OCI-LY3 (cell line): ENCODE measurements at regions not wholly inside any gene's neighbourhood (a gene's known extent, or its start where the extent isn't known, plus 50 kb on each side); places are given as distances from the start of the nearest gene placed in this dataset.

Source experiments
- H2AFZ ChIP-seq: fragments of 200-600, 300-600 bp; shearing (Covaris generic); 2 replicates; pipeline ENCODE4 v1.6.0; 2014; ENCODE audit warnings: antibody characterized with exemption, low read depth, low read length
- H3K27ac ChIP-seq: fragments of 200-600, 300-600 bp; sonication (generic); 2 replicates; pipeline ENCODE4 v1.5.1; 2014; ENCODE audit warnings: mild to moderate bottlenecking, low read length, moderate library complexity, mixed read lengths
- H3K27me3 ChIP-seq: fragments of 200-600, 300-600 bp; sonication (generic); 2 replicates; pipeline ENCODE4 v1.6.1; 2014; ENCODE audit warnings: low read depth, low read length, mixed read lengths
- H3K36me3 ChIP-seq: fragments of 200-600, 300-600 bp; sonication (generic); replicated peaks from 2 replicates; pipeline ENCODE3; 2014; ENCODE audit warnings: low read depth, low read length, mixed read lengths
- H3K4me1 ChIP-seq: fragments of 300-600, 200-600 bp; sonication (generic); 2 replicates; pipeline ENCODE4 v1.6.1; 2014; ENCODE audit warnings: low read length, mixed read lengths
- H3K4me2 ChIP-seq: fragments of 200-600, 300-600 bp; sonication (generic); 2 replicates; pipeline ENCODE4 v1.6.1; 2014; ENCODE audit warnings: low read length, mixed read lengths
- H3K4me3 ChIP-seq: fragments of 300-600, 200-600 bp; sonication (generic); 2 replicates; pipeline ENCODE4 v1.5.1; 2014; ENCODE audit warnings: antibody characterized with exemption, mild to moderate bottlenecking, low read length, moderate library complexity
- H3K79me2 ChIP-seq: fragments of 300-600, 200-600 bp; shearing (Covaris generic); 2 replicates; pipeline ENCODE4 v1.6.1; 2014; ENCODE audit warnings: mild to moderate bottlenecking, low read length, mixed read lengths
- H3K9ac ChIP-seq: fragments of 300-600, 200-600 bp; shearing (Covaris generic); 2 replicates; pipeline ENCODE4 v1.6.0; 2014; ENCODE audit warnings: mild to moderate bottlenecking, low read length, moderate library complexity
- H3K9me3 ChIP-seq: fragments of 200-600, 300-600 bp; shearing (Covaris generic); 2 replicates; pipeline ENCODE4 v1.6.1; 2014; ENCODE audit warnings: low read length, mixed read lengths; ENCODE audit not compliant: insufficient read depth
- H4K20me1 ChIP-seq: fragments of 200-600, 300-600 bp; sonication (generic); 2 replicates; pipeline ENCODE4 v1.6.1; 2016; ENCODE audit warnings: low read length, mixed read lengths; ENCODE audit not compliant: insufficient read depth
- EZH2phosphoT487 ChIP-seq: fragments of 200-600 bp; shearing (Covaris generic); IDR thresholded peaks from 2 replicates; pipeline ENCODE4 v1.6.1; 2018; ENCODE audit warnings: antibody characterized with exemption, mixed run types, low read depth
- TF ChIP-seq, protein P1 (sequence below): fragments of 200-600, 300-600 bp; sonication (generic); IDR thresholded peaks from 2 replicates; pipeline ENCODE4 v1.5.1; 2014; ENCODE audit warnings: antibody characterized with exemption, low read length, low read depth

DNA sequence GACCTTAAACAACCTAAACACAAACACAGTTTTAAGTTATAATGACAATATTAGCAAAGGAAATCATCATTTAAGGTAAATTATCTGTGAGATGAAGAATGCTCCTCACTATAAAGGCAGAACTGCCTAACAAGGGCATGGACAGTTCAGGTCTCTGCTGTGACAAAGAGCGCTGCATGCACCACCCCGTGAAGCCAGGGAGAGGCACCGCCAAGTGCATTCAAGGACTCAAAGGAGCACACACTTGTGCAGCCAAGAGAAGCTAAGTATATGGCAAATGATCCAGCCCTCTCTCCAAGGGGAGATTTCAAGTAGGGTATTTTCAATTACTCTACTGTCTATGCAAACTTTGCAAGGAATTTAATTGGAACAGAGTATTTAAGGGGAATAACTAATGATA is 126.0 kb downstream of the RAP2A start:
- Histone ChIP-seq H3K4me3 (no peak overlapping the region), H3K9me3 (no peaks in the 10 kb centered on the region), H4K20me1 (no peaks in the 10 kb centered on the region), H3K27ac (no peak overlapping the region), H3K4me2 (no peak overlapping the region), H3K36me3 (no peaks in the 10 kb centered on the region), H3K4me1 (no peaks in the 10 kb centered on the region), H3K9ac (no peak overlapping the region), H3K27me3 (peaks cover 9% of the 10 kb centered on the region), H3K79me2 (no peaks in the 10 kb centered on the region), H2AFZ (no peak overlapping the region)
- TF ChIP-seq, protein P1, sequence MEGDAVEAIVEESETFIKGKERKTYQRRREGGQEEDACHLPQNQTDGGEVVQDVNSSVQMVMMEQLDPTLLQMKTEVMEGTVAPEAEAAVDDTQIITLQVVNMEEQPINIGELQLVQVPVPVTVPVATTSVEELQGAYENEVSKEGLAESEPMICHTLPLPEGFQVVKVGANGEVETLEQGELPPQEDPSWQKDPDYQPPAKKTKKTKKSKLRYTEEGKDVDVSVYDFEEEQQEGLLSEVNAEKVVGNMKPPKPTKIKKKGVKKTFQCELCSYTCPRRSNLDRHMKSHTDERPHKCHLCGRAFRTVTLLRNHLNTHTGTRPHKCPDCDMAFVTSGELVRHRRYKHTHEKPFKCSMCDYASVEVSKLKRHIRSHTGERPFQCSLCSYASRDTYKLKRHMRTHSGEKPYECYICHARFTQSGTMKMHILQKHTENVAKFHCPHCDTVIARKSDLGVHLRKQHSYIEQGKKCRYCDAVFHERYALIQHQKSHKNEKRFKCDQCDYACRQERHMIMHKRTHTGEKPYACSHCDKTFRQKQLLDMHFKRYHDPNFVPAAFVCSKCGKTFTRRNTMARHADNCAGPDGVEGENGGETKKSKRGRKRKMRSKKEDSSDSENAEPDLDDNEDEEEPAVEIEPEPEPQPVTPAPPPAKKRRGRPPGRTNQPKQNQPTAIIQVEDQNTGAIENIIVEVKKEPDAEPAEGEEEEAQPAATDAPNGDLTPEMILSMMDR, result no peak
- no peak for TF ChIP-seq EZH2phosphoT487

DNA sequence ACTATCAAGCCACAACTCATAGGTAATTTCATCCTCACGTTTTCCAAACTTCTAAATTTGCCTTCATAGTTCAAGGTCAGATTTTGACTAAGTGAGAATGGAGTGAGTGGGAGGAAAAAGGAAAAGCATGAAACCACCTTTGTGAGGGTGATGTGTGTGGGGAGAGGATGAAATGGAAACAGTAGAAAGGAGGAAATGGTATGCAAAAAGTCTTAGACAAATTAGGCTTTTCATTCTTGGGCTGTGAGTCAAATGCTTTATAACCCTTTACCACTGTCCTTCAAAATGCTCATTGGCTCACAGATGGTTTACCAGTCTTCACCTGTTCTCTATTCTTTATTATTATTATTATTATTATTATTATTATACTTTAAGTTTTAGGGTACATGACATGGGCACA is 127.2 kb downstream of the RAP2A start:
- no peaks in the 10 kb centered on the region for H3K9me3 ChIP-seq
- H3K4me2 ChIP-seq, result no peak overlapping the region
- H3K36me3 ChIP-seq, result no peaks in the 10 kb centered on the region
- TF ChIP-seq, protein P1, result no peak
- no peak for TF ChIP-seq EZH2phosphoT487
- H3K79me2 ChIP-seq, result no peaks in the 10 kb centered on the region
- no peak overlapping the region for H3K4me3 ChIP-seq
- H3K27ac ChIP-seq, result no peak overlapping the region
- no peak overlapping the region for H2AFZ ChIP-seq
- H3K9ac ChIP-seq, result no peak overlapping the region
- peaks cover 21% of the 10 kb centered on the region for H3K27me3 ChIP-seq
- no peaks in the 10 kb centered on the region for H4K20me1 ChIP-seq
- no peaks in the 10 kb centered on the region for H3K4me1 ChIP-seq

DNA sequence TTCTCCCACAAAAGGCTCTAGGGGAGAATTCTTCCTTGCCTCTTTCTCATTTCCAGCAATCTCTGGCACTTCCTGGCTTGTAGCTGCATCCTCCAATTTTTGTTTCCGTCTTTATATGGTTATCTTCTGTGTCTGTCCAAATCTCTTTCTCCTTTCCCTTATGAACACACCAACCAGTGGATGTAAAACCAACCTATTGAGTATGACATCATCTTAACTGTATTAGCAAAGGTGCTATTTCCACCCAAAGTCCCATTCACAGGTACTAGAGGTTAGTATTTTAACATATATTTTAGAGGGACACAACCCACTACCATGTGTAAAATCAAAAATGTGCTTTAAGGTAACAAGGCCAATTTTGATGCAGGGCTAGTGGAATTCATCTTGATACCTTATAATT is 129.0 kb downstream of the RAP2A start:
- Histone ChIP-seq H3K9me3 (no peaks in the 10 kb centered on the region), H3K36me3 (no peaks in the 10 kb centered on the region), H3K4me2 (no peak overlapping the region), H3K9ac (no peak overlapping the region), H4K20me1 (no peaks in the 10 kb centered on the region), H3K27me3 (peaks cover 23% of the 10 kb centered on the region), H2AFZ (no peak overlapping the region), H3K4me1 (peaks cover 10% of the 10 kb centered on the region), H3K79me2 (no peaks in the 10 kb centered on the region), H3K27ac (no peak overlapping the region), H3K4me3 (no peak overlapping the region)
- TF ChIP-seq, protein P1, result no peak
- no peak for TF ChIP-seq EZH2phosphoT487

DNA sequence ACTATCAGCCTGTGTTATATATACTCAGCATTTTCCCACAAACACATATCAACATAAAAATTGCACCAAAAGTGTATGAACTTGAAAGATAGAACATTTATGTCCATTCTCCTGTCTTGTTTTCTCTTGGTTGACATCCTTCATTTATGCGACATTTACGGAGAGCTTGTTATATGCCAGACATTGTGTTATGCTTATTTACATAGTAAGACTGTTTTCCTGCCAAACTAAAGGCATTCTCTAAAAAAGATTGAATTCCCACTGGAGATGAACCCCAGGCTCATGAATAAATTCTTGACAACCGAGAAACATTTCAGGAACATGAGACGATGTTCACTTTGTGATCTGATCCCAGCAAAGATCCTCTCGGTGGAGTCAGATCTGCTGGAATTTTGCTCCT is 131.0 kb downstream of the RAP2A start:
- Histone ChIP-seq H3K9ac (no peak overlapping the region), H3K4me1 (peaks cover 16% of the 10 kb centered on the region), H3K9me3 (no peaks in the 10 kb centered on the region), H3K27me3 (peaks cover 23% of the 10 kb centered on the region), H3K27ac (no peak overlapping the region), H3K79me2 (no peaks in the 10 kb centered on the region), H3K36me3 (no peaks in the 10 kb centered on the region), H4K20me1 (no peaks in the 10 kb centered on the region), H2AFZ (no peak overlapping the region), H3K4me2 (no peak overlapping the region), H3K4me3 (no peak overlapping the region)
- TF ChIP-seq, protein P1, result no peak
- no peak for TF ChIP-seq EZH2phosphoT487
